ENCODE measurements at regions not wholly inside any gene's neighbourhood (a gene's known extent, or its start where the extent isn't known, plus 50 kb on each side); places are given as distances from the start of the nearest gene placed in this dataset.
"Not testable (repeated sequence)": the region's sequence is repeated elsewhere in the genome, so short reads cannot be mapped to it uniquely, and the experiment has no call there.

GRCh38 chr1:181924034-181924433, 137.5 kb downstream of the ZNF648 start:
- TF ChIP-seq CTCF (IDR thresholded peaks at IDR 0.05; ENCODE audit: low read length); EZH2phosphoT487 (IDR thresholded peaks at IDR 0.05; ENCODE audit: low read length); EZH2 (optimal IDR thresholded peaks at IDR 0.05; ENCODE audit: low read depth, low read length): not testable (repeated sequence)

Measured in MM.1S (cell line).